Testis (tissue), 2 donors: ENCODE measurements at regions not wholly inside any gene's neighbourhood (a gene's known extent, or its start where the extent isn't known, plus 50 kb on each side); places are given as distances from the start of the nearest gene placed in this dataset.

Experiments
- POLR2A ChIP-seq: fragments of 450-650 bp; IDR thresholded peaks from one replicate; pipeline ENCODE4 v1.6.1; 2017; ENCODE audit warnings: antibody characterized with exemption, mild to moderate bottlenecking, moderate library complexity
- TF ChIP-seq, protein P1 (sequence below), 3 experiments: fragments of 450-650 bp in 2 of 3; fragments of 200-600 bp in 1 of 3; sonication (generic) in 1 of 3; IDR thresholded peaks; one replicate each; pipeline ENCODE4 v1.5.1; 2016 to 2019; ENCODE audit warnings: antibody characterized with exemption in 3 of 3, mild to moderate bottlenecking in 2 of 3, moderate library complexity in 1 of 3

DNA sequence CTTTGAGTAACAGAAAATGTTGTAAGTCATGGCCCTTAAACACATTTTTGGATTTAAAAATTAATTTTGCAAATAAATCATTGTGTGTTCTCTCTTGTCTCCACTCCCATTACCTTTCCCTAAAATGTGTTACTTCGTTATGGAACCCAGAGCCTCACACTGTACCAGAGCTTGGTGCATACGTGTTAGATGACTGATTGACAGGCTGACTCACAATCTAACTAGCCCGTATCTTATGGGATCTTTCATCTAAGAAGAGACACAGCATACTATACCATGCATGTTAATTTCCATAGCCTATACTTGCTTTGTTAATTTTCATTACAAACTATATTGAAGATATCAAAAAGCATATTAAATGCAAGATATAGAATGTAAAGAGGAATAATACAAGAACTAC lies 87.1 kb downstream of the SPRY4 start:
- no peak for TF ChIP-seq POLR2A
- TF ChIP-seq, protein P1, sequence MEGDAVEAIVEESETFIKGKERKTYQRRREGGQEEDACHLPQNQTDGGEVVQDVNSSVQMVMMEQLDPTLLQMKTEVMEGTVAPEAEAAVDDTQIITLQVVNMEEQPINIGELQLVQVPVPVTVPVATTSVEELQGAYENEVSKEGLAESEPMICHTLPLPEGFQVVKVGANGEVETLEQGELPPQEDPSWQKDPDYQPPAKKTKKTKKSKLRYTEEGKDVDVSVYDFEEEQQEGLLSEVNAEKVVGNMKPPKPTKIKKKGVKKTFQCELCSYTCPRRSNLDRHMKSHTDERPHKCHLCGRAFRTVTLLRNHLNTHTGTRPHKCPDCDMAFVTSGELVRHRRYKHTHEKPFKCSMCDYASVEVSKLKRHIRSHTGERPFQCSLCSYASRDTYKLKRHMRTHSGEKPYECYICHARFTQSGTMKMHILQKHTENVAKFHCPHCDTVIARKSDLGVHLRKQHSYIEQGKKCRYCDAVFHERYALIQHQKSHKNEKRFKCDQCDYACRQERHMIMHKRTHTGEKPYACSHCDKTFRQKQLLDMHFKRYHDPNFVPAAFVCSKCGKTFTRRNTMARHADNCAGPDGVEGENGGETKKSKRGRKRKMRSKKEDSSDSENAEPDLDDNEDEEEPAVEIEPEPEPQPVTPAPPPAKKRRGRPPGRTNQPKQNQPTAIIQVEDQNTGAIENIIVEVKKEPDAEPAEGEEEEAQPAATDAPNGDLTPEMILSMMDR (IDR thresholded peaks at IDR 0.05): no peak
